ENCODE measurements at regions not wholly inside any gene's neighbourhood (a gene's known extent, or its start where the extent isn't known, plus 50 kb on each side); places are given as distances from the start of the nearest gene placed in this dataset.

GRCh38 chr21:35168735-35169134, 119.6 kb upstream of the RUNX1 start:
- TF ChIP-seq GATA2 (IDR thresholded peaks at IDR 0.05; ENCODE audit: low read depth, low read length) = no peak
- no peak for TF ChIP-seq GATA3 (IDR thresholded peaks at IDR 0.05; ENCODE audit: low read depth, low read length)

Data from SH-SY5Y (cell line).